ENCODE measurements at regions not wholly inside any gene's neighbourhood (a gene's known extent, or its start where the extent isn't known, plus 50 kb on each side); places are given as distances from the start of the nearest gene placed in this dataset.
"Not testable (repeated sequence)": the region's sequence is repeated elsewhere in the genome, so short reads cannot be mapped to it uniquely, and the experiment has no call there.

- Histone ChIP-seq H3K9ac (ENCODE audit: low read length) (no peak overlapping the region), H3K4me1 (ENCODE audit: control insufficient read depth, insufficient read depth, low read length) (no peaks in the 10 kb centered on the region)
Measured at GRCh38 chrX:1009771-1010170, 202.7 kb downstream of the CRLF2 start.

GRCh38 chrX:1006156-1006730, 206.2 kb downstream of the CRLF2 start:
- no peaks in the 10 kb centered on the region for H3K4me1 ChIP-seq (ENCODE audit: control insufficient read depth, insufficient read depth, low read length)
- no peak overlapping the region for H3K9ac ChIP-seq (ENCODE audit: low read length)
- H3K27me3 ChIP-seq (ENCODE audit: control insufficient read depth, insufficient read depth, low read length): no peaks in the 10 kb centered on the region
- H3K4me3 ChIP-seq (ENCODE audit: low read depth, low read length): no peak overlapping the region
- no peaks in the 10 kb centered on the region for H3K36me3 ChIP-seq (ENCODE audit: control insufficient read depth, insufficient read depth, low read length)
- no peak overlapping the region for H3K27ac ChIP-seq (ENCODE audit: low read depth, low read length)
- no peaks in the 10 kb centered on the region for H3K9me3 ChIP-seq (ENCODE audit: control insufficient read depth, insufficient read depth, low read depth, low read length)

More at GRCh38 chrX:1009771-1010170, 202.7 kb downstream of the CRLF2 start:
- H3K27ac ChIP-seq (ENCODE audit: low read depth, low read length): no peak overlapping the region
- no peaks in the 10 kb centered on the region for H3K27me3 ChIP-seq (ENCODE audit: control insufficient read depth, insufficient read depth, low read length)
- H3K4me3 ChIP-seq (ENCODE audit: low read depth, low read length): no peak overlapping the region
- H3K9me3 ChIP-seq (ENCODE audit: control insufficient read depth, insufficient read depth, low read depth, low read length): no peaks in the 10 kb centered on the region
- no peaks in the 10 kb centered on the region for H3K36me3 ChIP-seq (ENCODE audit: control insufficient read depth, insufficient read depth, low read length)

GRCh38 chrX:1002611-1003010, 209.8 kb downstream of the CRLF2 start:
- H3K4me3 ChIP-seq (ENCODE audit: low read depth, low read length): no peak overlapping the region
- H3K27me3 ChIP-seq (ENCODE audit: control insufficient read depth, insufficient read depth, low read length): no peaks in the 10 kb centered on the region
- H3K36me3 ChIP-seq (ENCODE audit: control insufficient read depth, insufficient read depth, low read length): no peaks in the 10 kb centered on the region
- H3K9me3 ChIP-seq (ENCODE audit: control insufficient read depth, insufficient read depth, low read depth, low read length): no peaks in the 10 kb centered on the region
- H3K27ac ChIP-seq (ENCODE audit: low read depth, low read length): no peak overlapping the region
- H3K9ac ChIP-seq (ENCODE audit: low read length): no peak overlapping the region
- peaks cover 9% of the 10 kb centered on the region for H3K4me1 ChIP-seq (ENCODE audit: control insufficient read depth, insufficient read depth, low read length)

- H3K27ac ChIP-seq (ENCODE audit: low read depth, low read length): peak overlapping the region; percentile 40; the same call in 1 of the 2 replicates
- peak overlapping the region; percentile 54 for H3K9ac ChIP-seq (ENCODE audit: low read length)
Measured at GRCh38 chrX:997631-998137, 214.8 kb downstream of the CRLF2 start.

GRCh38 chrX:994780-995179, 217.7 kb downstream of the CRLF2 start:
- Histone ChIP-seq H3K27ac (ENCODE audit: low read depth, low read length) (no peak overlapping the region), H3K27me3 (ENCODE audit: control insufficient read depth, insufficient read depth, low read length) (peaks cover 4% of the 10 kb centered on the region; the same call in 1 of the 2 replicates), H3K9me3 (ENCODE audit: control insufficient read depth, insufficient read depth, low read depth, low read length) (peaks cover 11% of the 10 kb centered on the region), H3K36me3 (ENCODE audit: control insufficient read depth, insufficient read depth, low read length) (0 out of 2 replicates have a peak, but pooled peaks cover 5% of the 10 kb centered on the region), H3K9ac (ENCODE audit: low read length) (no peak overlapping the region), H3K4me1 (ENCODE audit: control insufficient read depth, insufficient read depth, low read length) (peaks cover 19% of the 10 kb centered on the region), H3K4me3 (ENCODE audit: low read depth, low read length) (no peak overlapping the region)

More at GRCh38 chrX:997631-998137, 214.8 kb downstream of the CRLF2 start:
- H3K9me3 ChIP-seq (ENCODE audit: control insufficient read depth, insufficient read depth, low read depth, low read length): peaks cover 11% of the 10 kb centered on the region
- no peak overlapping the region for H3K4me3 ChIP-seq (ENCODE audit: low read depth, low read length)
- peaks cover 15% of the 10 kb centered on the region for H3K4me1 ChIP-seq (ENCODE audit: control insufficient read depth, insufficient read depth, low read length)
- no peaks in the 10 kb centered on the region for H3K27me3 ChIP-seq (ENCODE audit: control insufficient read depth, insufficient read depth, low read length)
- 0 out of 2 replicates have a peak, but pooled peaks cover 5% of the 10 kb centered on the region for H3K36me3 ChIP-seq (ENCODE audit: control insufficient read depth, insufficient read depth, low read length)

GRCh38 chrX:989959-990510, 222.4 kb downstream of the CRLF2 start:
- peaks cover 5% of the 10 kb centered on the region; the same call in 1 of the 2 replicates for H3K4me1 ChIP-seq (ENCODE audit: control insufficient read depth, insufficient read depth, low read length)
- H3K36me3 ChIP-seq (ENCODE audit: control insufficient read depth, insufficient read depth, low read length): 0 out of 2 replicates have a peak, but pooled peaks cover 5% of the 10 kb centered on the region
- peak overlapping the region; percentile 43; the same call in 1 of the 2 replicates for H3K4me3 ChIP-seq (ENCODE audit: low read depth, low read length)
- H3K9ac ChIP-seq (ENCODE audit: low read length): peak overlapping the region; percentile 68
- H3K9me3 ChIP-seq (ENCODE audit: control insufficient read depth, insufficient read depth, low read depth, low read length): peaks cover 11% of the 10 kb centered on the region
- H3K27me3 ChIP-seq (ENCODE audit: control insufficient read depth, insufficient read depth, low read length): peaks cover 4% of the 10 kb centered on the region; the same call in 1 of the 2 replicates
- peak overlapping the region; percentile 60; the same call in 1 of the 2 replicates for H3K27ac ChIP-seq (ENCODE audit: low read depth, low read length)

GRCh38 chrX:988530-988929, 223.9 kb downstream of the CRLF2 start:
- H3K9ac ChIP-seq (ENCODE audit: low read length); H3K36me3 ChIP-seq (ENCODE audit: control insufficient read depth, insufficient read depth, low read length); H3K4me1 ChIP-seq (ENCODE audit: control insufficient read depth, insufficient read depth, low read length); H3K27me3 ChIP-seq (ENCODE audit: control insufficient read depth, insufficient read depth, low read length); H3K4me3 ChIP-seq (ENCODE audit: low read depth, low read length); H3K27ac ChIP-seq (ENCODE audit: low read depth, low read length): not testable (repeated sequence)
- H3K9me3 ChIP-seq (ENCODE audit: control insufficient read depth, insufficient read depth, low read depth, low read length): peaks cover 18% of the 10 kb centered on the region

GRCh38 chrX:981791-982626, 230.4 kb downstream of the CRLF2 start:
- Histone ChIP-seq H3K36me3 (ENCODE audit: control insufficient read depth, insufficient read depth, low read length) (no peaks in the 10 kb centered on the region), H3K27me3 (ENCODE audit: control insufficient read depth, insufficient read depth, low read length) (peaks cover 4% of the 10 kb centered on the region; the same call in 1 of the 2 replicates), H3K4me3 (ENCODE audit: low read depth, low read length) (peak overlapping the region; percentile 46), H3K9ac (ENCODE audit: low read length) (peak overlapping the region; percentile 56), H3K4me1 (ENCODE audit: control insufficient read depth, insufficient read depth, low read length) (peaks cover 27% of the 10 kb centered on the region), H3K27ac (ENCODE audit: low read depth, low read length) (no peak overlapping the region), H3K9me3 (ENCODE audit: control insufficient read depth, insufficient read depth, low read depth, low read length) (peaks cover 19% of the 10 kb centered on the region)

- peaks cover 27% of the 10 kb centered on the region for H3K4me1 ChIP-seq (ENCODE audit: control insufficient read depth, insufficient read depth, low read length)
- H3K9me3 ChIP-seq (ENCODE audit: control insufficient read depth, insufficient read depth, low read depth, low read length): peaks cover 21% of the 10 kb centered on the region
- H3K4me3 ChIP-seq (ENCODE audit: low read depth, low read length): peak overlapping the region; percentile 46
- peak overlapping the region; percentile 25 for H3K9ac ChIP-seq (ENCODE audit: low read length)
- H3K27me3 ChIP-seq (ENCODE audit: control insufficient read depth, insufficient read depth, low read length): peaks cover 4% of the 10 kb centered on the region; the same call in 1 of the 2 replicates
- no peaks in the 10 kb centered on the region for H3K36me3 ChIP-seq (ENCODE audit: control insufficient read depth, insufficient read depth, low read length)
- no peak overlapping the region for H3K27ac ChIP-seq (ENCODE audit: low read depth, low read length)
Measured at GRCh38 chrX:980587-981235, 231.7 kb downstream of the CRLF2 start.

GRCh38 chrX:979127-979526, 233.3 kb downstream of the CRLF2 start:
- not testable (repeated sequence) for H3K9ac ChIP-seq (ENCODE audit: low read length); H3K27ac ChIP-seq (ENCODE audit: low read depth, low read length); H3K36me3 ChIP-seq (ENCODE audit: control insufficient read depth, insufficient read depth, low read length); H3K4me3 ChIP-seq (ENCODE audit: low read depth, low read length); H3K27me3 ChIP-seq (ENCODE audit: control insufficient read depth, insufficient read depth, low read length)
- Histone ChIP-seq H3K4me1 (ENCODE audit: control insufficient read depth, insufficient read depth, low read length) (peaks cover 27% of the 10 kb centered on the region), H3K9me3 (ENCODE audit: control insufficient read depth, insufficient read depth, low read depth, low read length) (peaks cover 15% of the 10 kb centered on the region)
